Omental fat pad (tissue), 3 donors: ENCODE measurements at regions not wholly inside any gene's neighbourhood (a gene's known extent, or its start where the extent isn't known, plus 50 kb on each side); places are given as distances from the start of the nearest gene placed in this dataset.

Experiments used
- ATAC-seq: fragments of 150-250 bp; one replicate; pipeline ENCODE4 v1.9.1; 2016; ENCODE audit warnings: mild to moderate bottlenecking, moderate library complexity; ENCODE audit not compliant: low FRiP score
- DNase-seq: peaks from one replicate; pipeline ENCODE4 v3.0.0-alpha.2; 2019; ENCODE audit warnings: low spot score
- TF ChIP-seq, protein P1 (sequence below), 3 donors: fragments of 450-650 bp; IDR thresholded peaks; one replicate each; pipeline ENCODE4 v1.5.1; 2016 to 2017; ENCODE audit warnings: antibody characterized with exemption in 3 of 3, mild to moderate bottlenecking in 3 of 3, moderate library complexity in 2 of 3

DNA sequence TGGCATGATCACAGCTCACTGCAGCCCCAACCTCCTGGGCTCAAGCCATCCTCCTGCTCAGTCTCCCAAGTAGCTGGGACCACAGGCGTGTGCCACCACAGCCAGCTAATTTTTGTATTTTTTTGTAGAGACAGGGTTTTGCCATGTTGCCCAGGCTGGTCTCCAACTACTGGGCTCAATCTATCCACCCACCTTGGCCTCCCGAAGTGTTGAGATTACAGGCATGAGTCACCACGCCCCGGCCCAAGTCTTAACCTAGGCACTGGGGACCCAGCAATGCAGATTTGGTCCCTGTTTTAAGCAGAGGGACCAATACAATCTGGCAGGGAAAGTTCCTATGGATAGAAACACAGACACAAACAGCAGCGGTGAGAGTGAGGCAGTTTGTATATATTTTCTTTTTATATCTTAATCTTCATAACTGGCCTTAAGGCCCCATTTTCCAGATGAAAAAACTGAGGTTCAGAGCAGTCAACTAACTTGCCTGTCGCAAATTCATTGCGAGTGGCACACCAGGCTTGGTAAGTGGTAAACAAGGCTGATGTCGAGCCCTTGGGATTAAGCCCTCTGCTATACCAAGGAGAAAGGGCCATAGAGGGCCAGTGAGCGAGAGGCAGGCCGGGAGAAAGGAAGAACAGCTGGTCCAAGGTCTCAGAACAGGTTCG is 77.8 kb upstream of the TINAGL1 start:
- ATAC-seq (no peak), DNase-seq (no peak)
- TF ChIP-seq, protein P1, sequence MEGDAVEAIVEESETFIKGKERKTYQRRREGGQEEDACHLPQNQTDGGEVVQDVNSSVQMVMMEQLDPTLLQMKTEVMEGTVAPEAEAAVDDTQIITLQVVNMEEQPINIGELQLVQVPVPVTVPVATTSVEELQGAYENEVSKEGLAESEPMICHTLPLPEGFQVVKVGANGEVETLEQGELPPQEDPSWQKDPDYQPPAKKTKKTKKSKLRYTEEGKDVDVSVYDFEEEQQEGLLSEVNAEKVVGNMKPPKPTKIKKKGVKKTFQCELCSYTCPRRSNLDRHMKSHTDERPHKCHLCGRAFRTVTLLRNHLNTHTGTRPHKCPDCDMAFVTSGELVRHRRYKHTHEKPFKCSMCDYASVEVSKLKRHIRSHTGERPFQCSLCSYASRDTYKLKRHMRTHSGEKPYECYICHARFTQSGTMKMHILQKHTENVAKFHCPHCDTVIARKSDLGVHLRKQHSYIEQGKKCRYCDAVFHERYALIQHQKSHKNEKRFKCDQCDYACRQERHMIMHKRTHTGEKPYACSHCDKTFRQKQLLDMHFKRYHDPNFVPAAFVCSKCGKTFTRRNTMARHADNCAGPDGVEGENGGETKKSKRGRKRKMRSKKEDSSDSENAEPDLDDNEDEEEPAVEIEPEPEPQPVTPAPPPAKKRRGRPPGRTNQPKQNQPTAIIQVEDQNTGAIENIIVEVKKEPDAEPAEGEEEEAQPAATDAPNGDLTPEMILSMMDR (IDR thresholded peaks at IDR 0.05): no peak

DNA sequence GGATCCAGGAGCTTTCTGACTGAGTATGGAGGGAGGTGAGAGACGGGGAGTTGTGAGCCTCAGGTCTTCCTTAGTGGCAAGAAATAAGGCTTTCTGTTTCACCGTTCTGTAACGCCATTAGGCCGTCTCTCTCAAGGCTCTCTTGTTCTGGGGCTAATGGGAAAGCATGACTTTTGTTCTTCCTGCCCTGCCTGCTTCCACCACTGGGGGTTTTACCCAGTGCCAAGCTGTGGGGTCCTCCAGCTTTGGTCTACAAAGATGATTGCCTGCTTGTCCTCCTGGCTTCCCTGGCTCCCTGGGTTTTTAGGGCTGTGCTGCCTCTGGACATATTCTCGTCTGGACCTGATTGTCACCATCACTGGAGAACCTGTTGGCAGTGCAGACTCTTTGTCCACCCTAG is 74.8 kb upstream of the TINAGL1 start:
- TF ChIP-seq, protein P1 (IDR thresholded peaks at IDR 0.05): no peak
- no peak for DNase-seq
- no peak for ATAC-seq

DNA sequence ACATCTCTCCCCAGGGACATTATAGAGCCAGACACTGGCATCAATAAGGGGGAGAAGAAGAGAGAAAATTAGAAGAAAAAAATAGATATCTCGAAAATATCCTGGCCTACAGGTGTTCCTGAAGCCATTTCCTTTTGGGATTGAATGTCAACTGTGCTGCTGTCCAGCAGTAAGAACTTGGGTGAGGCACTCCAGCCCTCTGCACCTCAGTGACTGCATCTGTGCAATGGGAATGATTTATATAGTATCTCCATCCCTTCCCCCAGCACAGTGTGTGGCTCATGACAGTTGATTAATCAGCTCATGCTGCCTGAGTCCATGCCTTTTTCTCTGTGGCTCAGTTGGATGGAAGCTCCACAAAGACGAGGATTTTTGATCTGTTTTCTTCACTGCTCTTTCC is 74.1 kb upstream of the TINAGL1 start:
- ATAC-seq (no peak), DNase-seq (no peak)
- TF ChIP-seq, protein P1 (IDR thresholded peaks at IDR 0.05): no peak

DNA sequence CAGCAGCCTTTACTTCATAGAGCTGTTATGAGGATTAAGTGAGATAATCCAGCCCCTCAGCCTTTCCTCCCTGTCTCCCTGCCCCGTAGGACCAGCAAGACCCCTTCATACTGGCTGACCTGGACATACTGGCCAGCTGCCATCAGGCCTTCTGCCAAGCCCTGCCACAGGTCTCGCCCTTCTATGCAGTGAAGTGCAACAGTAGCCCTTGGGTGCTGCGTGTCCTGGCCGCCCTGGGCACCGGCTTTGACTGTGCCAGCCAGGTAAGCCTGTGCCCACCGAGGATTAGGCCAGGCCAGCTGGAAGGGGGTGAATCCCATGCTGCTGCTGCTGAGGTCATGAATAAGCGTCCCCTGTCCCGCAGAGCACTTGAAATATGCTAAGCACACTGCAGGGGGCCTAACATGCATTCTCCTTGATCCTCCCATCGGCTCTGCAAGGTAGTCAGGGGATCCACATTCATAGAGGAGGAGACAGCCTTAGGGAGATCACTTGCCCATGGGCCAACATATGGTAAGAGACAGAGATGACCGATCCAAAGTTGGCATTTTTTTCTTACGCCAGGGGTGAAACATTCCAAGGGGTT is 73.3 kb upstream of the TINAGL1 start:
- TF ChIP-seq, protein P1 (IDR thresholded peaks at IDR 0.05): no peak
- no peak for ATAC-seq
- no peak for DNase-seq

DNA sequence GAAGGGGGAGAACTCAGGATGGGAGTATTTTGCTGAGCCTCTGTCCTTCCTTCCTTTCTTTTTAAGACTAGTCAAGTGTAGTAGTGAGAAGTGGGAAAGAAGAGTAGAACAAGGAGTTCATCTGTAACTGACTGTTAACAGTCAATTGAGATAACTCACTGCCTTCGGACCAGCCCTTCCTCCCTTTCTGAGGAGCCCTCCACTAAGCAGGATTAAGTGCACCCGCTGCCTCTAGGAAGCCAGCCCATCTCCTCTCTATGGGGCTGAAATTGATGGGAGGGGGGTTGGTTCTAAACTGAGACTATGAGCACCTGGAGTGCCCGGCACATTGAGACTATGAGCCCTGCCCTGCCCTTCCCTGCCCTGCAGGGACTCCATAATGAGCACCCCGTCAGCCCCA is 72.7 kb upstream of the TINAGL1 start:
- ATAC-seq: no peak
- no peak for DNase-seq
- TF ChIP-seq, protein P1 (IDR thresholded peaks at IDR 0.05): no peak

DNA sequence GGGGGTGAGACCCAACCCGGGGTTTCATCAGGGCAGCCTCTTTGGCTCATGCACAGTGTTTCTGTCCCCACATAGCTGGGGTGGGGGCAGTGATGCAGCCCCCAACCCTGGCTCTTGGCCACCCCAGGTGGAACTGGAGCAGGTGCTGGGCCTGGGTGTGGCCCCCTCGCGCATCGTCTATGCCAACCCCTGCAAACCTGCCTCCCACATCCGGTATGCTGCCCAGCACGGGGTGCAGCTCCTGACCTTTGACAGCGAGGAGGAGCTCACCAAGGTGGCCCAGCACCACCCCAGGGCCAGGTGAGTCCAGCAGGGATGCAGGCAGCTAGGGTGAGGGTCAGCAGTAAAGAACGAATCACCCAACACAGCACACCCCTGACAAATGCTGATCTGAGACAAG is 72.3 kb upstream of the TINAGL1 start:
- DNase-seq (no peak), ATAC-seq (no peak)
- TF ChIP-seq, protein P1 (IDR thresholded peaks at IDR 0.05): no peak

DNA sequence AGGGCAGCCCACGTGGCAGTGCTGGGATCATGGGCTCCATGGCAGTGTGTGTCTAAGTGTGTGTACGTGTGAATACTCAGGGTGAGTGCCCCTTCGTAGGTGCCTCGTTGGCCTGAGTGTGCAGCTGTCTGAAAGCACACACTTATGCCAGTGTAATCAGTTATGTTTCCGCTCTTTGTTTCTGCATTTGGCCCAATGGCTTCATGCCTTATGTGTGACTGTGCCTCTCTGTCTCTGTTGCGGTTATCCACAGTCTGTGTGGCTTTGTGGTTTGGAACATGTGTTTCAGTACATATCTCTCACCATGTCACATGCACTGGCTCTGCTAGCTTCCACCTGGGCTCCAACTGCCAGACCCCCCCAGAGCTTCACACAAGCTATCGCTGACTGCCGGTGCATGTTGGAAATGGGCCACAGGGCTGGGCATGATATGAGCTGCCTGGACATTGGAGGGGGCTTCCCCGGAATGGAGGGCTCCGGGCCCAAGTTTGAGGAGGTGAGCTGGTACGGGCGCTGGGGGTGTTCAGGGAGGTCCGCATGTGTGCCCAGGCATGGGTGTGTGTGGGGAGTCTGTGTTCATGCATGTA is 70.3 kb upstream of the TINAGL1 start:
- no peak for ATAC-seq
- TF ChIP-seq, protein P1 (IDR thresholded peaks at IDR 0.05): no peak

More for the DNA sequence above, 70.3 kb upstream of the TINAGL1 start:
- no peak for DNase-seq
